Kidney epithelial cell (primary cell): ENCODE measurements at regions not wholly inside any gene's neighbourhood (a gene's known extent, or its start where the extent isn't known, plus 50 kb on each side); places are given as distances from the start of the nearest gene placed in this dataset.

Source experiments
- DNase-seq: peaks from one replicate; pipeline ENCODE4 v3.0.0-alpha.2; 2010; ENCODE audit warnings: low read depth
- H3K27me3 ChIP-seq: 2 replicates; pipeline ENCODE4 v1.6.0; 2011; ENCODE audit warnings: low read length; ENCODE audit not compliant: control insufficient read depth, insufficient read depth
- H3K36me3 ChIP-seq: 2 replicates; pipeline ENCODE4 v1.5.1; 2011; ENCODE audit warnings: low read length; ENCODE audit not compliant: control insufficient read depth, insufficient read depth
- H3K4me3 ChIP-seq: 2 replicates; pipeline ENCODE4 v1.5.1; 2011; ENCODE audit warnings: low read depth, mild to moderate bottlenecking, control low read depth, low read length
- CTCF ChIP-seq: IDR thresholded peaks from 2 replicates; pipeline ENCODE4 v1.5.1; 2011; ENCODE audit warnings: mild to moderate bottlenecking, moderate library complexity, low read length, control low read depth, inconsistent platforms; ENCODE audit not compliant: insufficient read depth, poor library complexity, severe bottlenecking

DNA sequence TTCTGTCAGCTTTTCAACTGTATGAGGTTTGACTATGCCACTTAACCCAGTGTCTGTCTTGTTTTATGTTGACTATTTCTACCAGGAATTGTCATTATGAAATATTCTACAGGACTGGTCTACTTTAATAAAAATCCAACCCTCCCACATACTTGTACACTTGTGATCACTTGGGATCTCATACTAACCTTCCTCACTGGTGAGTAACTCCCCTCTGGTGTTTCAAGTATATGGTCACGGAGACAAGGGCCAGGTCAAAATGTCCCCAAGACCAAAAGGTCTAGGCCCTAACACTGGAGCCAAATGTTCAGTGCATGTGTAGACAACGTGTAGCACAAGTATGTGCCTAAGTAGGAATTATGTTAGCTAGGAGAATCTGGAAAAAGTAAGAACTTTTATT lies 122.7 kb upstream of the TJP1 start:
- Histone ChIP-seq H3K36me3 (no peaks in the 10 kb centered on the region), H3K27me3 (no peaks in the 10 kb centered on the region), H3K4me3 (no peak overlapping the region)
- no peak for TF ChIP-seq CTCF
- no peak for DNase-seq

- TF ChIP-seq CTCF: no peak
- Histone ChIP-seq H3K36me3 (no peaks in the 10 kb centered on the region), H3K27me3 (no peaks in the 10 kb centered on the region), H3K4me3 (no peak overlapping the region)
- no peak for DNase-seq
Observed at GRCh38 chr15:29942548-29942947, 120.3 kb upstream of the TJP1 start.

DNA sequence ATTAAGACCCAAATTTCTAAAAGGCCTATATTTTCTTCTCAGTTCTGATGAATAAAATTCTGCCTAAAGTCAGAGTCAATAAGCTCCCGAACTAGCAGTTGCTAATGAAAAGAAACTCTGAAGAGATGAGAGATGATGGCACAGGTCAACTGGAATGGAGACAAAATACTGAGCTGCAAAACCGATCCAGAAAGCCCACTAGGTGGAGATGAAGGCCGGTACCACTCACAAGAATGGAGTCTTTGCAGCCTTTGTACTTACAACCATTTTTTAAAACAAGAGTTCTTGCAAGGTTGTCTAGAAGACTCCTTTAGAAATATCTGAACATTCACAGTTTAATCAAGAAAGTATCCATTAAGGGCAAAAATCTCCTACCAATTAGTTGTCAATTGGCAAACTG lies 119.9 kb upstream of the TJP1 start:
- no peak for DNase-seq
- TF ChIP-seq CTCF: peak; percentile 26
- no peak overlapping the region for H3K4me3 ChIP-seq
- H3K36me3 ChIP-seq: no peaks in the 10 kb centered on the region
- H3K27me3 ChIP-seq: no peaks in the 10 kb centered on the region

DNA sequence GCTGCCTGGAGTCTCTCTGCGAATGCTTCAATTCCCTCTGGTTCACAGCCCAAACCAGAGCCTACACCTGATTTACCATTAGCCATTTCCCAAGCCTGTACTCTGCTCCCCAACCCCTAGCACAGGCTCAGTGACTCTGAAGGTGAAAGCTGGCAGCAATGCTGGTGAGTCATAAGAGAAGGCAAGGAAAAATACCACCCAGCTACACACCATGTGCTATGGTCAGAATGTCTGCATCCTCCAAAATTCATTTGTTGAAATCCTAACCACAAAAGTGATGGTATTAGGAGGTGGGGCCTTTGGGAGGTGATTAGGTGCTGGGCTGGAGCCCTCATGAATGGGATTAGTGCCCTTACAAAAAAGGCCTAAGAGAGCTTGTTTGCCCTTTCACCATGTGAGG lies 117.1 kb upstream of the TJP1 start:
- DNase-seq: no peak
- Histone ChIP-seq H3K4me3 (no peak overlapping the region), H3K36me3 (no peaks in the 10 kb centered on the region), H3K27me3 (no peaks in the 10 kb centered on the region)
- no peak for TF ChIP-seq CTCF

- Histone ChIP-seq H3K27me3 (no peaks in the 10 kb centered on the region), H3K36me3 (no peaks in the 10 kb centered on the region), H3K4me3 (no peak overlapping the region)
- no peak for DNase-seq
- peak; percentile 24 for TF ChIP-seq CTCF
Observed at GRCh38 chr15:29938361-29939335, 116.4 kb upstream of the TJP1 start.
